Choroid plexus epithelial cell (primary cell): ENCODE measurements at regions not wholly inside any gene's neighbourhood (a gene's known extent, or its start where the extent isn't known, plus 50 kb on each side); places are given as distances from the start of the nearest gene placed in this dataset.

ENCODE experiments used
- DNase-seq: peaks from one replicate; pipeline ENCODE4 v3.0.0-alpha.2; 2010; ENCODE audit warnings: low read depth
- H3K4me3 ChIP-seq: 2 replicates; pipeline ENCODE4 v1.5.1; 2011; ENCODE audit warnings: low read depth, mild to moderate bottlenecking, control low read depth, low read length, moderate library complexity
- CTCF ChIP-seq: conservative IDR thresholded peaks from 2 replicates; pipeline ENCODE4 v1.5.1; 2011; ENCODE audit warnings: low read depth, mild to moderate bottlenecking, control low read depth, inconsistent platforms, low read length, moderate library complexity

- no peak for TF ChIP-seq CTCF
- H3K4me3 ChIP-seq = no peak overlapping the region
- no peak for DNase-seq
These were observed 57.0 kb upstream of the MSN start for GRCh38 chrX:65610481-65610880.

- peak; percentile 66 for DNase-seq
- no peak overlapping the region for H3K4me3 ChIP-seq
- no peak for TF ChIP-seq CTCF
These were observed 57.4 kb upstream of the MSN start for GRCh38 chrX:65610040-65610439.

- no peak overlapping the region for H3K4me3 ChIP-seq
- no peak for TF ChIP-seq CTCF
- DNase-seq = no peak
These were observed 58.2 kb upstream of the MSN start for GRCh38 chrX:65609237-65609636.

- TF ChIP-seq CTCF = no peak
- H3K4me3 ChIP-seq = no peak overlapping the region
- DNase-seq = no peak
These were observed 59.4 kb upstream of the MSN start for GRCh38 chrX:65608026-65608425.

GRCh38 chrX:65607070-65607742 is 60.2 kb upstream of the MSN start:
- DNase-seq = peak; percentile 71
- no peak for TF ChIP-seq CTCF
- H3K4me3 ChIP-seq = no peak overlapping the region

- H3K4me3 ChIP-seq = no peak overlapping the region
- DNase-seq = no peak
- no peak for TF ChIP-seq CTCF
These were observed 65.3 kb upstream of the MSN start for GRCh38 chrX:65602221-65602560.

- TF ChIP-seq CTCF = no peak
- peak; percentile 91 for DNase-seq
These were observed 65.8 kb upstream of the MSN start for GRCh38 chrX:65601530-65602220.

More at GRCh38 chrX:65601530-65602220, 65.8 kb upstream of the MSN start:
- no peak overlapping the region for H3K4me3 ChIP-seq
